Cardiac fibroblast (primary cell): ENCODE measurements at regions not wholly inside any gene's neighbourhood (a gene's known extent, or its start where the extent isn't known, plus 50 kb on each side); places are given as distances from the start of the nearest gene placed in this dataset.
"Not testable (repeated sequence)": the region's sequence is repeated elsewhere in the genome, so short reads cannot be mapped to it uniquely, and the experiment has no call there.

Source experiments
- DNase-seq, 2 donors: peaks; one replicate each; pipeline versions ENCODE4 v3.0.0 to v3.0.0-alpha.2; 2010; ENCODE audit warnings: low read depth in 2 of 2
- H3K4me3 ChIP-seq, 2 donors: replicated peaks in 1 of 2; 1 replicate in 1 of 2; 2 replicates in 1 of 2; pipeline ENCODE4 v1.5.1; 2011; ENCODE audit warnings: low read depth in 2 of 2, low read length in 2 of 2, mild to moderate bottlenecking in 2 of 2, moderate library complexity in 1 of 2

GRCh38 chr16:15307184-15307583 lies 70.9 kb downstream of the NPIPA5 start:
- not testable (repeated sequence) for DNase-seq, H3K4me3 ChIP-seq

DNA sequence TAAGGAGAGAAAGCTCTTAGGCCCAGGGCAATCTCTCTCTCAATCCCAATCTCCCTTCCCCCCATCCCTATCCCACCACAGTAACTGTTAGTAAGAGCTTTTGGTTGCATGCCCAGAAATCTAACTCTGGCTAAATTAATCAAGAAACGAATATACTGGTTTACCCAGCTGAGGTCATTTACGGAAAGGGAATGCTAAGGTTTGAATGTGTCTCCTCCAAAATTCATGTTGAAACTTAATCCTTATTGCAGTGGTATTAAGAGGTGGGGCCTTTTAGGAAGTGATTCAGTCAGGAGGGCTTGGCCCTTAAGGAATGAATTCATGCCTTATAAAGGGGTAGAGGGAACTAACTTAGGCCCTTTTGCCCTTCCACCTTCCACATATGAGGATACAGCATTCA lies 72.2 kb downstream of the NPIPA5 start:
- DNase-seq: peak; percentile 9 to 62
- H3K4me3 ChIP-seq: not testable (repeated sequence)

- not testable (repeated sequence) for DNase-seq, H3K4me3 ChIP-seq
These were observed 74.3 kb downstream of the NPIPA5 start for GRCh38 chr16:15303667-15304324.

DNA sequence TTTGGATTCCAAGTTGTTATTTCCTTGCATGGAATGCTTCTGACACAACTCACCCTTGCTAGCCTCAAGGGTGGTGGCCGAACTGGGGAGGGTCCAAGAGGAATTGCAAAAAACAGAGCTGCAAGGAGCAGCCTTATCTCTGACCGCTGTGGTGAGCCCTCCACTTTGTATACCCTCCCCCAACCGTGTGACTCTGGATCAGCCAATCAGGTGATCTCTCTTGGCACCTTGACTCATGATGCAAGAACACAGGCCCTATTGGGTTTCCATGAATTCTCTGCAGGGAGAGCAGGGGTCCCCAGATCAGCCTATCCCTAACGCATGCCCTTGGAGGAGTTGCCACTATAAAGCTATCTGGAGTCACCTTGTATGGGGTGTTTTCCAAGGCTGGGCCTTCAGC lies 81.0 kb downstream of the NPIPA5 start:
- not testable (repeated sequence) for DNase-seq, H3K4me3 ChIP-seq

- DNase-seq: not testable (repeated sequence)
These were observed 103.3 kb downstream of the NPIPA5 start for GRCh38 chr16:15274796-15275195.

DNA sequence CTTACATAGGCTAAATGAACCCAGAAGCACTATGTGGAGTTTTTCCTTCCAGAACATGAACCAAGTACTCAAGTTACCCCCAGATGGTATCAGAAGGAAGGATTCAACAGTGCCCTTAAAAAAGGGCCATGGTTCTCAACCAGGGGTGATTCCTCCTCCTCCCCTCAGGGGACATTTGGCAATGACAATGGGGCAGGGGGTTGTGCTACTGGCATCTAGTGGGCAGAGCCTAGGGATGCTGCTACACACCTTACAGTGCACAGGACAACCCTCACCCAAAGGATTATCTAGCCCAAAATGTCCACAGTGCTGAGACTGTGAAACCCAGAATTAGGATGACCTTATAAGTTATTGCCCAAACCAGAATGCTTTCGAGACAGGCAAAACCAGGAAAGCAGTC lies 104.1 kb downstream of the NPIPA5 start:
- not testable (repeated sequence) for H3K4me3 ChIP-seq, DNase-seq

More at GRCh38 chr16:15274796-15275195, 103.3 kb downstream of the NPIPA5 start:
- H3K4me3 ChIP-seq: not testable (repeated sequence)

- not testable (repeated sequence) for H3K4me3 ChIP-seq, DNase-seq
These were observed 111.2 kb downstream of the NPIPA5 start for GRCh38 chr16:15266941-15267340.

- DNase-seq, H3K4me3 ChIP-seq: not testable (repeated sequence)
These were observed 115.9 kb downstream of the NPIPA5 start for GRCh38 chr16:15262212-15262611.

DNA sequence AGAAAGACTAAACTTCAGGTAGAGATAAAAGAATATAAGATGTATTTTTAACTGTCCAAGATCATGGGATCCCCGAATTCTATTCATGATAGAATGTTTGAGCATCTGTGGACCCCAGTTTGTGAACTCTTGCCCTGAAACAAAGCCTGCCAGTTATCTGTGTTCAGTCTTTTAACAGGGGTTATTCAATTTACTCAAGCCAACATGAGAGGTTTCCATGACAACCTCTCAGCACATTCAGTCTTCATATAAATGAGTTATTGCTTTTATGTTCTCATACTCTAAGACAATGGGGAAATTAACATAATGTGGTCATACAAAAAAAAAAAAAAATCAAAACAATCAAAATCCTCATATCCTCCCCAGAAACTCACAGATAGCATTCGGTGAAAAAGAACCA lies 130.1 kb downstream of the NPIPA5 start:
- not testable (repeated sequence) for H3K4me3 ChIP-seq, DNase-seq

DNA sequence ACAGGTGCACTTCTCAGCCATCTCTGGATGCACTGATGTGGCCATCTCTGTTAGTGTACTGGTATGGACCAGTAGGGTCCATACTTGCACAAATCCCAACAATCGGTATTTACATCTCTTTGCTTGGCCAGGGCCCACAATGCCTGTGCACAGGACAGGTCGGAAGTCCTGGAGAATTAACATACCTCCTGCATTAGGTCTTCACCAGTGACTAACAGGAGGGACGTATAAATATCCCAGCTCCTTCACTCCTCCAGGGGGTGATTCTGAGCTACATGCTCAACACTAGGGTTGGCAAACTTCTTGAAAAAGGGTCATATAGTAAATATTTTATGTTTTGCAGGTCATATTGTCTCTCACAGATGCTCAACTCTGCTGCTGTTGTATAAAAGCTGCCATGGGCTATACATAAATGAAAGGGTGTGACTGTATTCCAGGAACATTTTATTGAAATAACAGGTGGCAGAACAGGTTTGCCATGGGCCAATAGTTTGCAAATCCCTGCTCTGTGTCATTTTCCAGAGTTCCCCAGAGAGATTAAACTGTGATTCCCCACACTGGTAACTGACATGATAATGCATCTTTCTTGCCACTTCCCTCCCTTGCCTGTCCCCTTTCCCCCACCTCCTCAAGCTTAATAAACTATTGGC lies 141.3 kb downstream of the NPIPA5 start:
- not testable (repeated sequence) for H3K4me3 ChIP-seq, DNase-seq

DNA sequence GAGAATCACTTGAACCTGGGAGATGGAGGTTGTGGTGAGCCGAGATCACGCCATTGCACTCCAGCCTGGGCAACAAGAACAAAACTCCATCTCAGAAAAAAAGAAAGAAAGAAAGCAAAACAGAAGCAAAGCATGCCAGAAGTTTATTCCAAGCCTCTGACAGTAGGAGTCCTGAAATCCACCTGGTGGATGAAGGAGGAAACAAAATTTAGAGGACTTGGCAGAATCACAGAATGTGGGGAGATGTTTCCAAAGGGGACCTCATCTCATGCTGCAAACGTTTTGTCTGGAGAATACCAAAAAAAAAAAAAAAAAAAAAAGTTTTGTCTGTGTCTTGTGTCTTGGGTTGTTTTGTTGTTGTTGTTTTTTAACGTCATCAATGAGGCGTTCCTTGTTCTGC lies 141.1 kb upstream of the RRN3 start:
- not testable (repeated sequence) for H3K4me3 ChIP-seq, DNase-seq

DNA sequence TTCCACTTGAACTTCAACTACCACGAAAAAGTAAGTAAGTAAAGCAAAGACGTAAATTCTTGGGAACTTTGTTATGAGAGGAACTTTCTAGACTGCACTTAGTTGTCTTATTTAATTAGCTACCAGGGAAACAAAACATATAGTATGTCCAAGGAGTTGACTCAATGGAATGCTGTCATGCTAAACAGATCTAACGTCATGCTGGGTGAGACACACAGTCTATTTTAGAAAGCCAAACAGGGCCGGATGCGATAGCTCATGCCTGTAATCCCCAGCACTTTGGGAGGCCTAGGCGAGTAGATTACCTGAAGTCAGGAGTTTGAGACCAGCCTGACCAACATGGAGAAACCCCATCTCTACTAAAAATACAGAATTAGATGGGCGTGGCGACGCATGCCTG lies 140.6 kb upstream of the RRN3 start:
- H3K4me3 ChIP-seq, DNase-seq: not testable (repeated sequence)

- H3K4me3 ChIP-seq: not testable (repeated sequence)
These were observed 136.4 kb upstream of the RRN3 start for GRCh38 chr16:15230432-15230831.

DNA sequence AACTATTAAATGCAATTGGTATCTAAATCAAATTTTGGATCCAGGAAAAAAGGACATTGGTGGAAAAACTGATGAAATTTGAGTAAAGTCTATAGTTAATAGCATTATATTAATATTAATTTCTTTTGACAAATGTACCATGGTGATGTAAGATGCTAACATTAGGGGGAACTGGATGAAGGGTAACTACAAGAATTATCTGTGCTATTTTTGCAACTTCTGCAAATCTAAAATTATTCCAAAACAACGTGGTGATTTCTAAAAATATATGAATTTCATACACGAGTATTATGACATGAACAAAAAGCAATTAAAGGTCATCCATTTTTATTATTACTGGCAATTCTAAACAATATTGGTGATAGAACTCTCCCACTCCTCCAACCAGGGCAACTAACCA lies 135.6 kb upstream of the RRN3 start:
- not testable (repeated sequence) for DNase-seq, H3K4me3 ChIP-seq

More at GRCh38 chr16:15230432-15230831, 136.4 kb upstream of the RRN3 start:
- not testable (repeated sequence) for DNase-seq

DNA sequence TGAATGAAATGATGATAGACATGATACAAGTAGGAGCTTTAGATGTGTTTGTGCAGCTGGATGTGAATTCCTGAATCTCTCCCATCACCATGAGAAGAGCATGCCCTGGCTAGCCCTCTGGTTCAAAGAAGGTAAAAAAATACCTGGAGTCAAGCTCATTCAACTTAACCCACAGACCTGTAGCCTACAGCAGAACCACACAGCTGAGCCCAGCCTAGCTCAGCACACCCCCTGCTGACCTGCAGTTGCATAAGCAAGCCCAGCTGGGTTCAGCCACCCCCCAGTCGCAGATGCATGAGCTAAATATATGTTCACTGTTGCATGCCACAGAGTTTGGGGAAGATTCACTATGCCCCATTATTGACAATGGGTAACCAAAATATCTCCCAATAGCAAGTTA lies 130.6 kb upstream of the RRN3 start:
- H3K4me3 ChIP-seq, DNase-seq: not testable (repeated sequence)

GRCh38 chr16:15223398-15223797 lies 129.3 kb upstream of the RRN3 start:
- H3K4me3 ChIP-seq, DNase-seq: not testable (repeated sequence)
